Cardiac muscle cell (in vitro differentiated cells and primary cell): ENCODE measurements at regions not wholly inside any gene's neighbourhood (a gene's known extent, or its start where the extent isn't known, plus 50 kb on each side); places are given as distances from the start of the nearest gene placed in this dataset.

Source experiments
- DNase-seq, 2 donors: peaks; one replicate each; pipeline versions ENCODE4 v3.0.0 to v3.0.0-alpha.2; 2010 to 2017; ENCODE audit warnings: low read depth in 1 of 2, low spot score in 1 of 2
- H3K27ac ChIP-seq: fragments of 200-600 bp; sonication (generic); 2 replicates; pipeline ENCODE4 v1.5.1; 2016
- H3K27me3 ChIP-seq: fragments of 200-600 bp; sonication (generic); 2 replicates; pipeline ENCODE4 v1.6.0; 2016; ENCODE audit warnings: control low read depth
- H3K36me3 ChIP-seq: fragments of 200-600 bp; sonication (generic); 2 replicates; pipeline ENCODE4 v1.5.1; 2016; ENCODE audit warnings: control low read depth
- H3K4me1 ChIP-seq: fragments of 200-600 bp; sonication (generic); 2 replicates; pipeline ENCODE4 v1.8.1; 2017; ENCODE audit warnings: low read depth, mild to moderate bottlenecking, mixed run types
- H3K4me3 ChIP-seq: fragments of 200-600 bp; sonication (generic); 2 replicates; pipeline ENCODE4 v1.5.1; 2016; ENCODE audit warnings: mild to moderate bottlenecking
- H3K9me3 ChIP-seq: fragments of 200-600 bp; sonication (generic); 2 replicates; pipeline ENCODE4 v1.5.1; 2017; ENCODE audit warnings: low read depth, mild to moderate bottlenecking, control low read depth
- CTCF ChIP-seq: IDR thresholded peaks from 2 replicates; pipeline ENCODE4 v1.5.1; 2012; ENCODE audit warnings: low read depth, mild to moderate bottlenecking, low read length

GRCh38 chr2:189300916-189301315 lies 121.4 kb upstream of the COL5A2 start:
- TF ChIP-seq CTCF = no peak
- Histone ChIP-seq H3K4me1 (no peaks in the 10 kb centered on the region), H3K27ac (no peak overlapping the region), H3K36me3 (no peaks in the 10 kb centered on the region), H3K27me3 (no peaks in the 10 kb centered on the region), H3K9me3 (no peaks in the 10 kb centered on the region), H3K4me3 (no peak overlapping the region)
- DNase-seq = no peak

- H3K4me1 ChIP-seq = no peaks in the 10 kb centered on the region
- no peaks in the 10 kb centered on the region for H3K27me3 ChIP-seq
- TF ChIP-seq CTCF = no peak
- no peak overlapping the region for H3K27ac ChIP-seq
- no peak overlapping the region for H3K4me3 ChIP-seq
- no peaks in the 10 kb centered on the region for H3K9me3 ChIP-seq
- H3K36me3 ChIP-seq = no peaks in the 10 kb centered on the region
- DNase-seq = no peak
Observed at GRCh38 chr2:189302274-189302948, 122.8 kb upstream of the COL5A2 start.

GRCh38 chr2:189304360-189304759 lies 124.8 kb upstream of the COL5A2 start:
- no peak overlapping the region for H3K27ac ChIP-seq
- no peaks in the 10 kb centered on the region for H3K27me3 ChIP-seq
- no peaks in the 10 kb centered on the region for H3K36me3 ChIP-seq
- H3K4me1 ChIP-seq = no peaks in the 10 kb centered on the region
- H3K9me3 ChIP-seq = no peaks in the 10 kb centered on the region
- no peak overlapping the region for H3K4me3 ChIP-seq
- no peak for DNase-seq
- TF ChIP-seq CTCF = no peak

GRCh38 chr2:189305291-189305943 lies 125.9 kb upstream of the COL5A2 start:
- DNase-seq = peak in 1 of 2 donors; percentile 41
- no peaks in the 10 kb centered on the region for H3K36me3 ChIP-seq
- no peak for TF ChIP-seq CTCF
- no peak overlapping the region for H3K27ac ChIP-seq
- no peaks in the 10 kb centered on the region for H3K27me3 ChIP-seq
- no peak overlapping the region for H3K4me3 ChIP-seq
- no peaks in the 10 kb centered on the region for H3K9me3 ChIP-seq
- no peaks in the 10 kb centered on the region for H3K4me1 ChIP-seq

- no peak for TF ChIP-seq CTCF
- H3K36me3 ChIP-seq = no peaks in the 10 kb centered on the region
- no peaks in the 10 kb centered on the region for H3K4me1 ChIP-seq
- no peaks in the 10 kb centered on the region for H3K27me3 ChIP-seq
- H3K9me3 ChIP-seq = no peaks in the 10 kb centered on the region
- DNase-seq = no peak
- no peak overlapping the region for H3K4me3 ChIP-seq
- no peak overlapping the region for H3K27ac ChIP-seq
Observed at GRCh38 chr2:189306525-189306924, 127.0 kb upstream of the COL5A2 start.
